Astrocyte of the spinal cord (primary cell): ENCODE measurements at regions not wholly inside any gene's neighbourhood (a gene's known extent, or its start where the extent isn't known, plus 50 kb on each side); places are given as distances from the start of the nearest gene placed in this dataset.

Experiments
- DNase-seq: peaks from one replicate; pipeline ENCODE4 v3.0.0; 2011; ENCODE audit warnings: low read depth, low spot score
- H3K4me3 ChIP-seq: 2 replicates; pipeline ENCODE4 v1.5.1; 2011; ENCODE audit warnings: low read depth, mild to moderate bottlenecking, low read length, moderate library complexity
- CTCF ChIP-seq: IDR thresholded peaks from 2 replicates; pipeline ENCODE4 v1.5.1; 2012; ENCODE audit warnings: low read depth, mild to moderate bottlenecking, low read length, inconsistent platforms
- in situ Hi-C: cut with HindIII; loops from 2 replicates; pipeline ENCODE4 v1.10.0; 2017; ENCODE audit warnings: low sequenced_read_pairs

- TF ChIP-seq CTCF = no peak
- in situ Hi-C loops = no loop called here
Observed at GRCh38 chr2:40964509-40965250, 512.8 kb upstream of the SLC8A1 start.

GRCh38 chr2:40967451-40967850 lies 515.6 kb upstream of the SLC8A1 start:
- in situ Hi-C loops = no loop called here
- no peak for TF ChIP-seq CTCF
- no peak for DNase-seq
- no peak overlapping the region for H3K4me3 ChIP-seq

More at GRCh38 chr2:40964509-40965250, 512.8 kb upstream of the SLC8A1 start:
- H3K4me3 ChIP-seq = no peak overlapping the region
- no peak for DNase-seq

- in situ Hi-C loops = no loop called here
Observed at GRCh38 chr2:40975151-40975550, 523.3 kb upstream of the SLC8A1 start.

GRCh38 chr2:40997362-40997761 lies 545.5 kb upstream of the SLC8A1 start:
- no peak for DNase-seq
- in situ Hi-C loops = no loop called here
- no peak overlapping the region for H3K4me3 ChIP-seq
- TF ChIP-seq CTCF = no peak

More at GRCh38 chr2:40975151-40975550, 523.3 kb upstream of the SLC8A1 start:
- no peak for TF ChIP-seq CTCF
- no peak for DNase-seq
- no peak overlapping the region for H3K4me3 ChIP-seq

- in situ Hi-C loops = no loop called here
Observed at GRCh38 chr2:41000374-41000773, 548.5 kb upstream of the SLC8A1 start.

GRCh38 chr2:41000906-41001305 lies 549.0 kb upstream of the SLC8A1 start:
- in situ Hi-C loops = no loop called here
- no peak for TF ChIP-seq CTCF
- DNase-seq = no peak
- no peak overlapping the region for H3K4me3 ChIP-seq

More at GRCh38 chr2:41000374-41000773, 548.5 kb upstream of the SLC8A1 start:
- TF ChIP-seq CTCF = no peak
- no peak for DNase-seq
- H3K4me3 ChIP-seq = no peak overlapping the region
